ACC112 (cell line): ENCODE measurements at regions not wholly inside any gene's neighbourhood (a gene's known extent, or its start where the extent isn't known, plus 50 kb on each side); places are given as distances from the start of the nearest gene placed in this dataset.

Experiments
- H2AFZ ChIP-seq: fragments of 200-600 bp; sonication (generic); one replicate; pipeline ENCODE4 v1.6.0; 2017; ENCODE audit warnings: antibody characterized with exemption, low read length; ENCODE audit not compliant: unreplicated experiment
- H3K27ac ChIP-seq: fragments of 200-600 bp; sonication (generic); 2 replicates; pipeline ENCODE4 v1.5.1; 2014; ENCODE audit warnings: low read depth, mild to moderate bottlenecking, antibody characterized with exemption, low read length, moderate library complexity
- H3K27me3 ChIP-seq: fragments of 200-600 bp; sonication (generic); 2 replicates; pipeline ENCODE4 v1.6.1; 2014; ENCODE audit warnings: mild to moderate bottlenecking, antibody characterized with exemption, low read length, moderate library complexity, mixed read lengths; ENCODE audit not compliant: insufficient read depth
- H3K36me3 ChIP-seq: fragments of 200-600 bp; sonication (generic); 2 replicates; pipeline ENCODE4 v1.6.1; 2016; ENCODE audit warnings: mild to moderate bottlenecking, antibody characterized with exemption, low read length, moderate library complexity, mixed read lengths; ENCODE audit not compliant: insufficient read depth
- H3K4me1 ChIP-seq: fragments of 200-600 bp; sonication (generic); one replicate; pipeline ENCODE4 v1.6.1; 2016; ENCODE audit warnings: low read length, mixed read lengths; ENCODE audit not compliant: insufficient read depth, unreplicated experiment, control insufficient read depth
- H3K4me3 ChIP-seq: fragments of 200-600 bp; sonication (generic); 2 replicates; pipeline ENCODE4 v1.5.1; 2014; ENCODE audit warnings: mild to moderate bottlenecking, low read depth, low read length
- H3K79me2 ChIP-seq: fragments of 200-600 bp; sonication (generic); one replicate; pipeline ENCODE4 v1.6.0; 2016; ENCODE audit warnings: low read length; ENCODE audit not compliant: control insufficient read depth, unreplicated experiment, insufficient read depth

- Histone ChIP-seq H3K4me3 (peak overlapping the region; percentile 71), H3K79me2 (no peaks in the 10 kb centered on the region), H3K36me3 (no peaks in the 10 kb centered on the region), H3K4me1 (peaks cover 4% of the 10 kb centered on the region), H3K27me3 (peaks cover 64% of the 10 kb centered on the region), H2AFZ (no peak overlapping the region), H3K27ac (no peak overlapping the region)
Measured at GRCh38 chr12:114480337-114481199, 74.6 kb upstream of the TBX5 start.

GRCh38 chr12:114479831-114480230 lies 73.9 kb upstream of the TBX5 start:
- Histone ChIP-seq H3K4me1 (peaks cover 4% of the 10 kb centered on the region), H3K27me3 (peaks cover 64% of the 10 kb centered on the region), H2AFZ (no peak overlapping the region), H3K4me3 (peak overlapping the region; percentile 71), H3K36me3 (no peaks in the 10 kb centered on the region), H3K79me2 (no peaks in the 10 kb centered on the region), H3K27ac (no peak overlapping the region)

GRCh38 chr12:114478865-114479264 lies 72.9 kb upstream of the TBX5 start:
- peaks cover 4% of the 10 kb centered on the region for H3K4me1 ChIP-seq
- peaks cover 64% of the 10 kb centered on the region for H3K27me3 ChIP-seq
- no peak overlapping the region for H2AFZ ChIP-seq
- H3K4me3 ChIP-seq: no peak overlapping the region
- no peaks in the 10 kb centered on the region for H3K36me3 ChIP-seq
- H3K27ac ChIP-seq: no peak overlapping the region
- H3K79me2 ChIP-seq: no peaks in the 10 kb centered on the region

- peaks cover 4% of the 10 kb centered on the region for H3K4me1 ChIP-seq
- H2AFZ ChIP-seq: no peak overlapping the region
- H3K27ac ChIP-seq: no peak overlapping the region
- no peaks in the 10 kb centered on the region for H3K36me3 ChIP-seq
- no peak overlapping the region for H3K4me3 ChIP-seq
- H3K79me2 ChIP-seq: no peaks in the 10 kb centered on the region
- peaks cover 59% of the 10 kb centered on the region for H3K27me3 ChIP-seq
Measured at GRCh38 chr12:114477989-114478395, 72.0 kb upstream of the TBX5 start.

GRCh38 chr12:114476159-114476558 lies 70.2 kb upstream of the TBX5 start:
- peaks cover 49% of the 10 kb centered on the region for H3K27me3 ChIP-seq

GRCh38 chr12:114473717-114474116 lies 67.8 kb upstream of the TBX5 start:
- Histone ChIP-seq H3K4me1 (no peaks in the 10 kb centered on the region), H3K27me3 (peaks cover 25% of the 10 kb centered on the region), H2AFZ (no peak overlapping the region), H3K4me3 (no peak overlapping the region), H3K27ac (no peak overlapping the region), H3K36me3 (no peaks in the 10 kb centered on the region), H3K79me2 (no peaks in the 10 kb centered on the region)

More at GRCh38 chr12:114476159-114476558, 70.2 kb upstream of the TBX5 start:
- Histone ChIP-seq H3K36me3 (no peaks in the 10 kb centered on the region), H3K4me1 (peaks cover 4% of the 10 kb centered on the region), H3K79me2 (no peaks in the 10 kb centered on the region), H3K27ac (no peak overlapping the region), H2AFZ (no peak overlapping the region), H3K4me3 (no peak overlapping the region)

GRCh38 chr12:114473018-114473417 lies 67.1 kb upstream of the TBX5 start:
- Histone ChIP-seq H2AFZ (no peak overlapping the region), H3K79me2 (no peaks in the 10 kb centered on the region), H3K36me3 (no peaks in the 10 kb centered on the region), H3K27ac (no peak overlapping the region), H3K4me1 (no peaks in the 10 kb centered on the region), H3K4me3 (no peak overlapping the region), H3K27me3 (peaks cover 18% of the 10 kb centered on the region)

GRCh38 chr12:114457620-114458019 lies 51.7 kb upstream of the TBX5 start:
- Histone ChIP-seq H2AFZ (no peak overlapping the region), H3K27ac (no peak overlapping the region), H3K79me2 (no peaks in the 10 kb centered on the region), H3K27me3 (no peaks in the 10 kb centered on the region; the same call in 1 of the 2 replicates), H3K36me3 (no peaks in the 10 kb centered on the region), H3K4me1 (no peaks in the 10 kb centered on the region), H3K4me3 (no peak overlapping the region)
